OCI-LY7 (cell line): ENCODE measurements at regions not wholly inside any gene's neighbourhood (a gene's known extent, or its start where the extent isn't known, plus 50 kb on each side); places are given as distances from the start of the nearest gene placed in this dataset.

Experiments used
- BruUV-seq: library from RNA; stranded (reverse); fragments of 400-500 nt; replicated peaks from 2 replicates; lab custom pipeline; 2021; lab: Mats Ljungman, UMichigan
- CTCF ChIA-PET: fragments of 300-600 bp; sonication (Branson Sonifier 250); formaldehyde crosslinking; loops from one replicate; lab custom pipeline; 2022; ENCODE audit warnings: antibody characterized with exemption; ENCODE audit not compliant: unreplicated experiment; lab: Charles Lee
- POLR2A ChIA-PET: fragments of 300-600 bp; sonication (Branson Sonifier 250); formaldehyde crosslinking; loops from one replicate; lab custom pipeline; 2022; ENCODE audit warnings: antibody characterized with exemption; lab: Charles Lee
- DNase-seq: peaks from one replicate; pipeline ENCODE4 v3.0.0-alpha.2; 2015; ENCODE audit warnings: low spot score
- H2AFZ ChIP-seq: fragments of 200-600 bp; sonication (generic), shearing (Covaris generic); 2 replicates; pipeline ENCODE4 v1.6.1; 2014; ENCODE audit warnings: mild to moderate bottlenecking, antibody characterized with exemption, low read length, moderate library complexity
- H3K27ac ChIP-seq: fragments of 200-600 bp; sonication (generic); 2 replicates; pipeline ENCODE4 v1.5.1; 2014; ENCODE audit warnings: mixed run types, low read depth, mild to moderate bottlenecking, moderate library complexity, low read length, inconsistent platforms; ENCODE audit not compliant: poor library complexity, severe bottlenecking
- H3K36me3 ChIP-seq: fragments of 200-600 bp; sonication (generic); 2 replicates; pipeline ENCODE4 v1.6.1; 2014; ENCODE audit warnings: mild to moderate bottlenecking, antibody characterized with exemption, low read length, moderate library complexity, mixed read lengths; ENCODE audit not compliant: insufficient read depth
- H3K4me1 ChIP-seq: fragments of 200-600 bp; sonication (generic); 2 replicates; pipeline ENCODE4 v1.5.1; 2014; ENCODE audit warnings: mild to moderate bottlenecking, low read length; ENCODE audit not compliant: insufficient read depth, poor library complexity, severe bottlenecking
- H3K4me2 ChIP-seq: fragments of 200-600 bp; sonication (generic); 2 replicates; pipeline ENCODE4 v1.6.1; 2014; ENCODE audit warnings: mild to moderate bottlenecking, low read length
- H3K4me3 ChIP-seq: fragments of 200-600 bp; sonication (generic); 2 replicates; pipeline ENCODE4 v1.5.1; 2014; ENCODE audit warnings: mild to moderate bottlenecking, low read depth, low read length; ENCODE audit not compliant: poor library complexity, severe bottlenecking
- H3K79me2 ChIP-seq: fragments of 200-600 bp; sonication (generic); 2 replicates; pipeline ENCODE4 v1.6.1; 2016; ENCODE audit warnings: low read depth, mild to moderate bottlenecking, low read length, moderate library complexity, mixed read lengths; ENCODE audit not compliant: insufficient read depth
- H3K9me2 ChIP-seq: fragments of 200-600 bp; sonication (generic); 2 replicates; pipeline ENCODE4 v1.6.1; 2016; ENCODE audit warnings: mild to moderate bottlenecking, low read length, mixed read lengths; ENCODE audit not compliant: insufficient read depth
- H3K9me3 ChIP-seq: fragments of 200-600 bp; sonication (generic); 2 replicates; pipeline ENCODE4 v1.6.1; 2014; ENCODE audit warnings: mild to moderate bottlenecking, mixed run types, low read length, mixed read lengths
- H4K20me1 ChIP-seq: fragments of 200-600 bp; sonication (generic); 2 replicates; pipeline ENCODE4 v1.6.1; 2014; ENCODE audit warnings: mild to moderate bottlenecking, antibody characterized with exemption, low read length, moderate library complexity, mixed read lengths; ENCODE audit not compliant: insufficient read depth
- EZH2phosphoT487 ChIP-seq: fragments of 200-600 bp; sonication (generic); IDR thresholded peaks from 2 replicates; pipeline ENCODE4 v1.6.1; 2018; ENCODE audit warnings: low read depth, borderline replicate concordance, mild to moderate bottlenecking, mixed run types, antibody characterized with exemption, low read length, moderate library complexity, mixed read lengths
- intact Hi-C: fragments of 100-400 bp; cut with micrococcal nuclease; formaldehyde crosslinking; loops from one replicate; pipeline ENCODE4 v1.10.0; 2022; ENCODE audit not compliant: unreplicated experiment
- TF ChIP-seq, protein P1 (sequence below): fragments of 200-600 bp; sonication (generic); conservative IDR thresholded peaks from 2 replicates; pipeline ENCODE4 v1.5.1; 2014; ENCODE audit warnings: mild to moderate bottlenecking, antibody characterized with exemption, low read length, moderate library complexity, mixed read lengths

DNA sequence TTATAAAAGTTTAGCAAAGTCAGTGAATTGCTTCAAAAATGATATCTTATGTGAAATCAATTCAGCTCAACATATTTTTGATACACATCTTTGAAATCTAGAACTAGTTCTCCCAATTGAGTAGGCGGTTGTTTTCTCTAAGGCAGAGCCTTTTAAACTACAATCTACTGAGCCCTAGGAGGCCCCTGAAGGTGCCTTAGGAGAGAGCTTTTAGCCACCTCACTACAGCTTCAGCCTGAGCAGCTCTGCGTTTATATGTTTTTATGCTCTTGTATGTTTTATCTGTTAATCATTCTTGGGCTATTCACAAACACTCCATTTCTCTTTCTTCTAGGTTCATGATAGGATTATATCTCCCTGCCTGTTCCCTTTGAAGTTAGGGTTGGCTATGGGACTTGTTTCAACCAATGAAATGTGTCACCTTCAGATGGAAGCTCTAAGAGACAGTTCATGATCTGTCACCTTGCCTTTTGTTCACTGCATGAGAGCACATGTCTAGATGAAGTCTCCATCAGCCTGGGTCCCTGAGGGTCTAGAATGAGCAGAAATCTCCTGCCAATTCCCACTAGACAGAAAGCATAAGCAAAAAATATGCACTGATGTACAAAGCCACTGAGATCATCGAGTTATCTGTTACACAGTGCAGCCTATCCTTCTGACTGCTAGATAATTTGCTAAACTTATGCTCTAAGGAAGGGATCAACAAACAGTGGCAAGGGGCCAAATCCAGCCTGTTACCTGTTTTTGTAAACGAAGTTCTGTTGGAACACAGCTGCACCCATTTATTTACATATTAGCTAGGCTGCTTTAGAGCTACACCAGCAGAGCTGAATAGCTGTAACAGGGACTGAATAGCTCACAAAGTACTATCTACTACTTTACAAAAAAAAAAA is 128.5 kb upstream of the CDK1 start:
- CTCF ChIA-PET = interaction anchor here (0.6 to 1.3 kb wide), 2 partner anchors 19 to 564 kb away, joined by 3 read pairs; no protein-coding TSS in a partner anchor

DNA sequence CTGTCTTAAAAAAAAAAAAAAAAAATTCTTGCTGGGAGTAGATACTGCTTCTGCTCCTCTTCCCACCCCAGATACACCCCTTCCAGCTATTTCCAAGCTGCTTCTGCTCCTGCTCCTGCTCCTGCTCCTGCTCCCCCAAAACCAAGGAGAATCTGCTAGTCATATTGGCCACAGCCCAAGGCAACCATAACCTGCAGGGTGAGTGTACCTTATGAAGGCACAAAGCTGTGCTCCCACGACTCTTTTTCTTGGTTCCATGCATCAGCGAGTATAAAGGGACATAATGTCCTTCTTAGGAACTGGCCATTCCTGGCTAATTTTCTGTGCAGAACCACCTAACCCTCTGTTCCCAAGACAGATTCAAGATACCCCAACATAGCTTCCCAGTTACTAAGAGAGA is 129.5 kb upstream of the CDK1 start:
- no peak overlapping the region for H3K4me2 ChIP-seq
- no peak overlapping the region for H2AFZ ChIP-seq
- peaks cover 7% of the 10 kb centered on the region for H3K4me1 ChIP-seq
- H3K4me3 ChIP-seq = no peak overlapping the region
- POLR2A ChIA-PET = interaction anchor here (0.5 to 1.4 kb wide), 10 partner anchors 9 to 896 kb away, joined by 3 to 5 read pairs (median 4); no protein-coding TSS in a partner anchor
- TF ChIP-seq EZH2phosphoT487 = no peak
- TF ChIP-seq, protein P1, sequence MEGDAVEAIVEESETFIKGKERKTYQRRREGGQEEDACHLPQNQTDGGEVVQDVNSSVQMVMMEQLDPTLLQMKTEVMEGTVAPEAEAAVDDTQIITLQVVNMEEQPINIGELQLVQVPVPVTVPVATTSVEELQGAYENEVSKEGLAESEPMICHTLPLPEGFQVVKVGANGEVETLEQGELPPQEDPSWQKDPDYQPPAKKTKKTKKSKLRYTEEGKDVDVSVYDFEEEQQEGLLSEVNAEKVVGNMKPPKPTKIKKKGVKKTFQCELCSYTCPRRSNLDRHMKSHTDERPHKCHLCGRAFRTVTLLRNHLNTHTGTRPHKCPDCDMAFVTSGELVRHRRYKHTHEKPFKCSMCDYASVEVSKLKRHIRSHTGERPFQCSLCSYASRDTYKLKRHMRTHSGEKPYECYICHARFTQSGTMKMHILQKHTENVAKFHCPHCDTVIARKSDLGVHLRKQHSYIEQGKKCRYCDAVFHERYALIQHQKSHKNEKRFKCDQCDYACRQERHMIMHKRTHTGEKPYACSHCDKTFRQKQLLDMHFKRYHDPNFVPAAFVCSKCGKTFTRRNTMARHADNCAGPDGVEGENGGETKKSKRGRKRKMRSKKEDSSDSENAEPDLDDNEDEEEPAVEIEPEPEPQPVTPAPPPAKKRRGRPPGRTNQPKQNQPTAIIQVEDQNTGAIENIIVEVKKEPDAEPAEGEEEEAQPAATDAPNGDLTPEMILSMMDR = no peak
- intact Hi-C loops = loop anchor here (5.0 kb wide), 1 partner anchor 1021 kb away; no protein-coding TSS in a partner anchor
- BruUV-seq = no TSS peak
- H4K20me1 ChIP-seq = no peaks in the 10 kb centered on the region
- H3K9me2 ChIP-seq = no peaks in the 10 kb centered on the region
- H3K79me2 ChIP-seq = no peaks in the 10 kb centered on the region
- no peaks in the 10 kb centered on the region for H3K36me3 ChIP-seq
- no peaks in the 10 kb centered on the region for H3K9me3 ChIP-seq
- DNase-seq = no peak
- no peak overlapping the region for H3K27ac ChIP-seq
- CTCF ChIA-PET = interaction anchor here (0.6 to 1.3 kb wide), 2 partner anchors 19 to 563 kb away, joined by 3 read pairs; no protein-coding TSS in a partner anchor

More for the DNA sequence above, 128.5 kb upstream of the CDK1 start:
- no peak overlapping the region for H3K4me2 ChIP-seq
- no peaks in the 10 kb centered on the region for H4K20me1 ChIP-seq
- DNase-seq = no peak
- no peak for TF ChIP-seq EZH2phosphoT487
- TF ChIP-seq, protein P1 = no peak
- BruUV-seq = no TSS peak
- H2AFZ ChIP-seq = no peak overlapping the region
- intact Hi-C loops = loop anchor here (5.0 to 10.0 kb wide), 2 partner anchors 115 to 1022 kb away; no protein-coding TSS in a partner anchor
- H3K4me1 ChIP-seq = peaks cover 7% of the 10 kb centered on the region
- no peaks in the 10 kb centered on the region for H3K9me2 ChIP-seq
- H3K27ac ChIP-seq = no peak overlapping the region
- no peaks in the 10 kb centered on the region for H3K36me3 ChIP-seq
- no peak overlapping the region for H3K4me3 ChIP-seq
- no peaks in the 10 kb centered on the region for H3K9me3 ChIP-seq
- POLR2A ChIA-PET = interaction anchor here (0.5 to 1.5 kb wide), 14 partner anchors 9 to 1570 kb away, joined by 3 to 5 read pairs (median 4); no protein-coding TSS in a partner anchor
- H3K79me2 ChIP-seq = no peaks in the 10 kb centered on the region
